ENCODE measurements at regions not wholly inside any gene's neighbourhood (a gene's known extent, or its start where the extent isn't known, plus 50 kb on each side); places are given as distances from the start of the nearest gene placed in this dataset.

- TF ChIP-seq CTCF (IDR thresholded peaks at IDR 0.05; ENCODE audit: extremely low read depth, insufficient read depth, missing control alignments), result no peak
- in situ Hi-C loops (cut with MboI; ENCODE audit: low pct_unique_long_range_greater_than_20kb, low sequenced_read_pairs, unreplicated experiment), result no loop called here
- no peak for DNase-seq (ENCODE audit: low spot score)
Observed at GRCh38 chr10:130357226-130357625, 221.0 kb downstream of the GLRX3 start.

- TF ChIP-seq CTCF (IDR thresholded peaks at IDR 0.05; ENCODE audit: extremely low read depth, insufficient read depth, missing control alignments), result no peak
- no peak for DNase-seq (ENCODE audit: low spot score)
- in situ Hi-C loops (cut with MboI; ENCODE audit: low pct_unique_long_range_greater_than_20kb, low sequenced_read_pairs, unreplicated experiment), result no loop called here
Observed at GRCh38 chr10:130357951-130358350, 221.8 kb downstream of the GLRX3 start.

GRCh38 chr10:130358981-130359650 lies 222.9 kb downstream of the GLRX3 start:
- in situ Hi-C loops (cut with MboI; ENCODE audit: low pct_unique_long_range_greater_than_20kb, low sequenced_read_pairs, unreplicated experiment), result no loop called here
- DNase-seq (ENCODE audit: low spot score), result no peak
- TF ChIP-seq CTCF (IDR thresholded peaks at IDR 0.05; ENCODE audit: extremely low read depth, insufficient read depth, missing control alignments), result no peak

DNA sequence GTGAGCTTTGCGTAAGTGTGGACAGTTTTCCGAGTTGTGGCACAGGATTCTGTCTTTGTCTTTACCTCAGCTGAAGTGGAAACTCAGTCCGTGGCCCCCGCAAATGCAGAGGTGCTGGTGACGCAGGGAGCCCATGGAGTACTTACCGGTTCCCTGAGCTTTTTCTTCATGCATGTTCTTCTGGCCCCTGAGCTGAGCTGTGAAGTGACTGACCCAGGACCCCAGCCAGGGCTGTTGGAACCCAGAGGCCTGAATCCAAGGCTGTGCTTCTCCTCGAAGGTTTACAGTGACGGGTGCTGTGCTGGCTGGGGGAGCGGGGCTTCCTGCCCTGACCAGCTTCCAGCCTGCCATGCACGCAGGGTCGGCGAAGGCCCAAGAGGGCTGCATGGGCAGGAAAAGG lies 223.5 kb downstream of the GLRX3 start:
- TF ChIP-seq CTCF (IDR thresholded peaks at IDR 0.05; ENCODE audit: extremely low read depth, insufficient read depth, missing control alignments), result no peak
- DNase-seq (ENCODE audit: low spot score), result no peak
- in situ Hi-C loops (cut with MboI; ENCODE audit: low pct_unique_long_range_greater_than_20kb, low sequenced_read_pairs, unreplicated experiment), result no loop called here

- TF ChIP-seq CTCF (IDR thresholded peaks at IDR 0.05; ENCODE audit: extremely low read depth, insufficient read depth, missing control alignments), result no peak
- in situ Hi-C loops (cut with MboI; ENCODE audit: low pct_unique_long_range_greater_than_20kb, low sequenced_read_pairs, unreplicated experiment), result no loop called here
Observed at GRCh38 chr10:130360826-130361311, 224.7 kb downstream of the GLRX3 start.

GRCh38 chr10:130361351-130362105 lies 225.3 kb downstream of the GLRX3 start:
- no peak for TF ChIP-seq CTCF (IDR thresholded peaks at IDR 0.05; ENCODE audit: extremely low read depth, insufficient read depth, missing control alignments)
- no peak for DNase-seq (ENCODE audit: low spot score)
- in situ Hi-C loops (cut with MboI; ENCODE audit: low pct_unique_long_range_greater_than_20kb, low sequenced_read_pairs, unreplicated experiment), result no loop called here

More at GRCh38 chr10:130360826-130361311, 224.7 kb downstream of the GLRX3 start:
- no peak for DNase-seq (ENCODE audit: low spot score)
